AML-193 (cell line): ENCODE measurements at regions not wholly inside any gene's neighbourhood (a gene's known extent, or its start where the extent isn't known, plus 50 kb on each side); places are given as distances from the start of the nearest gene placed in this dataset.
A peak's percentile ranks its signal among the peaks of the same experiment; 100 is the strongest.

Source experiments
- DNase-seq, 2 experiments: peaks; one replicate each; lab custom pipeline; 2025; lab: John Stamatoyannopoulos, UW

- peak; percentile 3 to 25 for DNase-seq
Observed at GRCh38 chr4:177051473-177052060, 258.1 kb upstream of the NEIL3 start.

GRCh38 chr4:177052211-177052934, 257.3 kb upstream of the NEIL3 start:
- no peak for DNase-seq

DNA sequence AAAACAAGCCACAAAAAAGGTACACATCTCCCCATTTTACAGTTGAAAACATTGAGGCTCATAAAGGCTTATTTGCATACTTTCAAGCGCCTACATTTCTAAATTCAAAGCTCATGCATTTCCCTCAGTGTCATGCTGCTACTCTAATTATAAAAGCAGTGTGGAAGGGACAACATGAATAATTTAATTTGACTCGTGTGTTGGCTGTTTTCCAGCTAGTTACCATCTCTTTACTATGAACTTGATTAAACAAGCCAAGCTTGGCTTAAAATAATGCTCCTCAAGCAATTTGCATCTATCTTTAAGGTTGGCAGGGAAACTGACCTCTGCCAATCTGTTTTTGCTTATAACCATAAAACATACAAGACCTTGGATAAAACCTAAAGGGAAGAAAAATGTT, 252.5 kb upstream of the NEIL3 start:
- DNase-seq, result no peak

- DNase-seq, result no peak
Observed at GRCh38 chr4:177064116-177064515, 245.6 kb upstream of the NEIL3 start.

DNA sequence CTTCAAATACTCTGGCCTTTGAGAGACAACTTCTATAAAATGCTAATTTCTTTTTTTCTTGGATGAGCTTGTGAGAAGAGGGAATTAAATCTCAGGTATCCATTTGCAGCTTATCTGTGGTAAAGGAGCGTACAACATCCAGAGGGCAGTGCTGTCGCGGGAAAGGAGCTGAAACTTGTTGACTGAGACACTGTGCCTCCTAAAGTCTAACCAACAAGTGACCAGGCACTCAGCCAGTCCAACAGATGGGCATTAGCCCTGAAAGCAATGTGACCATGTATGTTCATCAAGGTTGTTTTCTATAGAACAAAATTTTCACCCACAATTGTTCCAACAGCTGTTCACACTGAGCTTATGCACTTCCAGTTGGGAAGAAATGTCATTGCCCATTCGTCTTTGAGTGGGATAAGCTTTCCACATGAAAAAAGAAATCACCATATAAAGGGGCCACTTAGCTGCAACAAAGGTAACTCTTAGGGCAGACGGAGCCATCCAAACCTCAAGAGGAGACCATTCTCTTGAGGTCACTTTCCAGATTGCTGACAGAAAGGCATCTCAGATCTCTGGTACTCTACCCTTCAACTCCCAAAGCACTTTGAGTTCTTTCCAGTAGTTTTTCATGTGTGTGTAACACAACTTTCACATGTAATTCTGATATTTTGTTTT, 244.8 kb upstream of the NEIL3 start:
- no peak for DNase-seq

DNA sequence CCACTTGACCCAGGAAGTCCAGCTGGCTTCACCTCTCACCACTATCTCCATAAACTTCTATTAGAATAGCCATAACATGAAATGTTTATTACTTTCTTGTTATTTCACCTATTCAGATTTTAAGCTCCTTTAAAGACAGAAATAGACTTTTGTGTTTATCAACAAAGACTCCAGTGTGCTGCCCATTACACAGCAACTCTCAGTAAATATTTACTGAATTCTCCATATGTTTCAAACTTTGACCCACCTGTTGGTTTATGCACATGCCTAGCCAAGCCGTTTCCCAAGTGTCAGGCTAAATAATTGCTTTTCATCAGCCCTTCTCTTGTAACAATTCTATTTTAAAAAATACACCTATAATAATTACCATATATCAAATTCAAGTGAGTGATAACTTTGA, 242.9 kb upstream of the NEIL3 start:
- DNase-seq, result no peak

GRCh38 chr4:177070533-177071058, 239.1 kb upstream of the NEIL3 start:
- DNase-seq, result no peak

- no peak for DNase-seq
Observed at GRCh38 chr4:177077095-177077971, 232.3 kb upstream of the NEIL3 start.

GRCh38 chr4:177079327-177079726, 230.3 kb upstream of the NEIL3 start:
- no peak for DNase-seq

- no peak for DNase-seq
Observed at GRCh38 chr4:177080388-177080787, 229.3 kb upstream of the NEIL3 start.

DNA sequence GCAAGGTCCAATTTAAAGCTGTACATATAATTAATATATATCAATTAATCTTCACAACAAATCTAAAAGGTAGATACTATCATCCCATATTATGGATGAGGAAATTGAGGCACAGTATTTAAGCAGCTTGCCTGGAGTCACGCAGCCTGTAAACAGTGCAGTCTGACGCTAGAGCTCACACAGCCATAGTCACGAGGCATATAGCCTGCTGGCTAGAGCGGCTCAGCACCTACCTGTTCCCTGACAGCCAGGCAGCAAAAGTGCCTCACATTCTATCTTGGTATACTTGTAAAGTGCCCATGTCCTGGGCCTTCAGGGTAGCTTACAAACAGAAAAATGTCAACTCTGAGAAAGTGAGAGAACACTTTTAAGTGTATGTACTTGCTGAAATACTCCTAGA, 222.6 kb upstream of the NEIL3 start:
- no peak for DNase-seq

DNA sequence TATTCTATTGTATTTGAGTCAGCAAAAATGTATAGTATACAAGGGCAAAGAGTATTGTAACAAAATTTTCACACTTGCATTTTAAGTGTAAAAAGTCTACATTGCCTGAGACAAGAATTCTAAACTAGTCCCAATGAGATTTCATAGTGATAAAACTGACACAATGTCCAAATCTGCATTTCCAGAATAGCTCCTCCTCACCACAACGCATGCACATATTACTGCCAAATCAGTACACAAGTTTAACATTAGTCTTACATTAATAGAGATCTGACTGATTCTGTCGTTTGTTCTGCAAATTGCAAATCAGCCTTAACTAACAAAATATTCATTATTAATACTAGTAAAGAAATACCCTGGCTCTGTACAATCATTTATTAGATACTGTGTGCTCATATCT, 222.2 kb upstream of the NEIL3 start:
- DNase-seq, result no peak

DNA sequence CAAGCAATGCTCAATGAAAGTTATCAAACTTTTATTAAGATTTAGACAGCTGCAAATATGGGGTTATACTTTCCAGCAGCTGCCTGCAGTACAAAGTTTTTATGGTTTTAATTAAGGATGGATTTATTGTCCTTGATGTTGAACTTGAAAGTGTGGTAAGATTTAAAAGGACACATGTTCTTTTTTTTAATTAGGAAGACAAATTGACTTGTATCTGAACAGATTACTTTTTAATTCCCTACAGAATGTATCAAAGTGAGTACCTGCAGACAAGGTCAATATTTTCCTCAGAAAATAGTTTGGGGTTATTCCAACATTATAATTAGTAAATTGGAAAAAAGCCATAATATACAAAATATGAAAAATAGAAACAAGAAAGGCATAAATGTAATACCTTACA, 218.2 kb upstream of the NEIL3 start:
- DNase-seq, result no peak

DNA sequence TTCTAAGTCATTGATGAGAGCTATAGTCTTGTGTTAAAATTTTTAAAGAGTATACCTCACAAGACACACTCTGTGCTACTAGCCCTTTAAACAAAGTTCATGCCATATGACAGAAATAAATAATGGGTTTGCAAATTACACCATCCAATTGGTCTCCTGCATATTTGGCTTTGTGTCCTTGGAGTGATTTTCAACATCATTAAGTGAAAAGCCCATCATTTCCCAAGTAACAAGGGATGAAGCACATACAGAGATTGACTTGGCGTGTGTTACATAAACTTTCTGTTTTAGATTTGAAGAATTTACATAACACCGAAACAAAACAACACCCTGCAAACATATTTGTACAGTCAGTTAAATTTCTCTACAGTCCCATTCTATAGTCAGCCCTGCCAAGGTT, 216.9 kb upstream of the NEIL3 start:
- no peak for DNase-seq

- no peak for DNase-seq
Observed at GRCh38 chr4:177093964-177094363, 215.7 kb upstream of the NEIL3 start.

DNA sequence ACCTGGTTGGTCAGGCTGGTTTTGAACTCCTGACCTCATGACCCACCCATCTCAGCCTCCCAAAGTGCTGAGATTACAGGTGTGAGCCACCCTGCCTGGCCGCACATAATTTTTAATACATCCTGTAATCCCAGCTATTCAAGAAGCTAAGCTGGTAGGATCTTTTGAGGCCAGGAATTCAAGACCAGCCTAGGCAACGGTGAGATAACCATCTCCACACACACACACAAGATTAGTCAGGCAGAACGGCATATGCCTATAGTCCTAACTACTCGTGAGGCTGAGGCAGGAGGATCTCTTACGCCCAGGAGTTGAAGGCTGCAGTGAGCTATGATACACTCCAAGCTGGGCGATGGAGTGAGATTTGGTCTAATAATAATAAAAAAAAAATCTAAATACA, 212.4 kb upstream of the NEIL3 start:
- DNase-seq, result no peak

- DNase-seq, result no peak
Observed at GRCh38 chr4:177099211-177099610, 210.5 kb upstream of the NEIL3 start.

GRCh38 chr4:177100307-177100706, 209.4 kb upstream of the NEIL3 start:
- DNase-seq, result no peak

GRCh38 chr4:177103619-177104018, 206.1 kb upstream of the NEIL3 start:
- no peak for DNase-seq

DNA sequence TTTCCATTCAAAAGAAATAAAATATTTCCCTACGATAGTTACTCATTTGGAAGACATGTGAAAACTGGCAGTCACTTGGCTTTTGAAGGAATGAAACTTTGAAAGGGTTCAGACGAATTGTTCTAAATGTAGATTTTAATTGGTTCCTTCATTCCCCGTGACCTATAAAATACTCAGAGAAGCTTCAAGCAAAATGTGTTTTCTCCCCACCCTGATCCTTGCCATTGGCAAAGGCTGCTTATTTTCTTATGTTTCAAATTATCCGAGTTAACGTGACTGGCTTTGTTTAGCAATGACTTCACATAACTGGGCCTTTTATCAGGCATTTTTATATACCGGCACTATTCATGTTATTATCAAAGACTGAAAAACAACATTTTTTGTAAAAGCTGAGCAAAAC, 204.1 kb upstream of the NEIL3 start:
- DNase-seq, result no peak

DNA sequence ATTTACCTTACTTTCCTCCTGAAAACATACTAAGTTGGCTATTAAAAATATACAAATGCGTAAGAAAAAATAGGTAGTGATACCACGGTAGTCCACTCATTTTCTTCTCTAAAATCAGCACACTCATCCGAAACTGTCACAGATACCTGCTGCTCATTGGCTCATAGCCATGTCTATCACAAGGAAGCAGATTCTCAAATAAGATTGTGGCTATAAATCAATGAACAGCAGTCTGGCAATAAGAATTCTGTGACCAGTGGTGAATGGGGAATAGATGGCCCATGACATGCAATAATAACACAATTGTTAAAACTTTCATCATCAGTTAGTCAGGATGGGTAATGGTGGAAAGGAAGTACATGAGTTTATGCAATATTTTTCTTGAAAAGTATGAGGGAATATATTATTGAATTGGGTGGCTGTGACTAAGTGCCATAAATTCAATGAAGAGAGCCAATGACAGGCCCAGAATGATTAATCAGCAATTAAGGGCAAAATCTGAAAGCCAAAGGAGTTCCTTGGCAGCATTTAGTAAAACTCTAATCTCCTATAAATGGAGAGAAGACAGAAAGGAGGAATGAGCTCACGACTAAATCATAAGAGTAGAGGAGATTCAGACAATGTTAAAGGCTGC, 202.3 kb upstream of the NEIL3 start:
- no peak for DNase-seq

DNA sequence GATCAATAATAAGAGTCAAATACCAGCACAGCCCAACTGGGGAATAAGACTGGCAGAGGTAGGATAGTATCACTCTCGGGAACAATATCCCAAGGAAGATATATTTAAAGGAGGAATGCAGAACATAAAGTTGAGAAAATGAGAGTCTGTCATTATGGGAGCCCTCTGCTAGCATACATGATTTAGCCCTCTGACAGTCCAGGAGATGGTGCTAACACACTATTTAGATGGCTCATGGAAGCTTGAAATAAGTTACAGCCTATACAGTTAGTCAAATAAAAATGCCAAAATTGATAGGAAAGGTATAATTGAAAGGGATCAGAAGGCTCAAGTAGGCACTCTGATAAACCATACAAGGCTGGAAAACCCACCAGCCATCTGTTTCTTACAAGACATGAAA, 201.0 kb upstream of the NEIL3 start:
- DNase-seq, result no peak
